ENCODE measurements at regions not wholly inside any gene's neighbourhood (a gene's known extent, or its start where the extent isn't known, plus 50 kb on each side); places are given as distances from the start of the nearest gene placed in this dataset.

DNA sequence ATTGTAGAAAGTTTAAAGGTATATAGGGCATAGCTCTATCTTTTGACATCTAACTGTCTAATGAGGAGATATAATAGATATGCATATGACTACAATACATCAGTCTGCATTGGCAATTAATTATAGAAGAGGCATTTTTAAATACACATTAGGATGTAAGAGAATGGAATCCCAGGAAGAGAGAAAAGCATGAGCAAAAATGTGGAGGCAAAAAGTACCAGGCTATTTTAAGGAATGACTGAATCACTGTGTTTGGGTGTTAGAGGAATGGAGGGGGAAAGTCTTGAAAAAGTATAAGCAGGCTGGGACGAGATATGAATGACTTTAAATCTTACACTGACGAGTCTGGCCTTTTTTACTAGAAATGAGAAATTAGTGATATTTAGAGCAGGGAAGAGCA is 138.4 kb upstream of the ZNF462 start:
- no peak for DNase-seq

DNA sequence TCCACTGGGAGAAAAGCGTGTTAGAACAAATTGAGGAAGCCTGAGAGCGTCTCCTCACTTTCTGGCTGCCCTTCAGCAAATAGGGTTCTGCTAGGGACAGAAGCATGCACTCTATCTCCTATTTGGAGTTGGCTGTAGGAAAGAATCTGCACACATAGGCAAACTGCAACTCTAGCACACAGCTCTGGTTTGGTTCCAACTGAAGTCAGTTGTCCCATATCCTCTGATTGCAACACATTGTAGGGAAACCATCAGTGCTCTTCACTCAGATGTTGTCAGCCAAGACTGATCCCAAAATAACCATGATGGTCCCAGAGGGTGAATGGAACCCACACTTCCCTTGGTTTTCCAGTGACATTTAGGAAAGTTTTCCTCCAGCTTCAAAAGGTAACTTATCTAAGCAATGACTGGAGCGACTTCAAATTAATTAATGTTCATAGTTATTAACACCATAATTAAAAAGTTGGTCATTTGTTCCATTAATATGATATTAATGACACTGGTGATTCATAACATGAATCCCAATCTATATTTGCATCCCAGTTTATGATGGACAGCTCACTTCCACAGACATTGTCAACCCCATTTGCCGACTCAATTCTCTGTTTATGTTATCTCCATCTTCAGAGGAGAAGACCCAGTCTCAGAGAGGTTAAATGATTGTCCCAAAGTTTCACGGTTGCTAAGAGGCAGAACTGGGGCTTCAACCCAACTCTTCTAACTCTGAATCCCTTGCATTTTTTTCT is 136.7 kb upstream of the ZNF462 start:
- no peak for DNase-seq

DNA sequence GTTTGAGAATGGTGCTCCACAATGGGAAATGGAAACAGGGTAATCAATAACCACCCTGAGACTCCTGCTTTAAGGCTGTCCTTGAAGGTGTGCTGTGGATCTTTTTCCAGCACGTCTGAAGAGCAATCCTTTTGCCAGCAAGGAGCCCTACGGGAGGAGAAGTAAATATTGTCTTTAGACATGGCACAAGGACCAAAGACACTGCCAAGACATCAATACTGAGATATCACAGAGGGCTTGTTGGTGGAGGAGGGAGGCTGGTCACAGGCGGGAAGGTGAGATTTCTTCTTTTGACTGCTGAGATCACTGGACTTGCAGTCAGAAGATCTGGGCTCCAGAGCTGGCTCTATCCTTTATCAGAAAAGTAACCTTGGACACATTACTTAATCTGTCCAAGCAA is 135.0 kb upstream of the ZNF462 start:
- DNase-seq, result no peak

DNA sequence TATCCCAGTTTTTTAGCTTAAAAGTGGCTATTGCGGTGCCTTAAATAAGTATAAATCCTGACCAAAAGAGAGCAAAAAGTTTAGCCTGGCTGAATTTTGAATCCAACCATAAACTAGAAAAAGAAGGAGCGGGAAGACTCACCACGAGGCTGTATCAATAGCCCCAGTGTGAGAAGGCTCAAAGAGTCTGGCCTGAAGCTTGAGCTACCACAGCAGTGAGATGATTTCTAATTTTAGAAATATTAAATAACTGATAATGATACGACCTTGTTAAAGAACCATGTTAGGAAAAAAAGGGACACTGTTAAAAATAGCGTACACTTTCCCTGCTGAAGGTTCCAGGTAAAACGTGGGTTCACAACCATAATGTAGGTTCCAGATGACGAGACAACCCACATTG is 134.1 kb upstream of the ZNF462 start:
- no peak for DNase-seq

DNA sequence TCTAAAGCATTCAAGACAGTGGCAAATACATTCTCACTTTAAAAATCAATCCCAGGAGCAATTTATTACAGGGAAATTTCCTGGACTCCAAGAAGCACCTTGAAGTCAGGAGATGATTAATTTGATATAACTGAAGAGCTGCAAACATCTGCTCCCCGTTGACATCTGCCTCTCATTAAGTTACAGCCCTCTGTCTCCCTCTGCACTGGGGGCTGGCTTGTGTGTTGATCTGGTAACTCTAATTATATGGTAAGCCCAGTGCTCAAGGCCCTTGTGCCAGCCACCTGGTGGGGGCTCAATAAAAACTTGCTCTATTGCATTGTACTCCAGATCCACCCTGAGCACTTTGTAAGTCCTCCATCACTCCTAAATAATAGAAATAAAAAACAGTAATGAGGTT is 131.1 kb upstream of the ZNF462 start:
- no peak for DNase-seq

DNA sequence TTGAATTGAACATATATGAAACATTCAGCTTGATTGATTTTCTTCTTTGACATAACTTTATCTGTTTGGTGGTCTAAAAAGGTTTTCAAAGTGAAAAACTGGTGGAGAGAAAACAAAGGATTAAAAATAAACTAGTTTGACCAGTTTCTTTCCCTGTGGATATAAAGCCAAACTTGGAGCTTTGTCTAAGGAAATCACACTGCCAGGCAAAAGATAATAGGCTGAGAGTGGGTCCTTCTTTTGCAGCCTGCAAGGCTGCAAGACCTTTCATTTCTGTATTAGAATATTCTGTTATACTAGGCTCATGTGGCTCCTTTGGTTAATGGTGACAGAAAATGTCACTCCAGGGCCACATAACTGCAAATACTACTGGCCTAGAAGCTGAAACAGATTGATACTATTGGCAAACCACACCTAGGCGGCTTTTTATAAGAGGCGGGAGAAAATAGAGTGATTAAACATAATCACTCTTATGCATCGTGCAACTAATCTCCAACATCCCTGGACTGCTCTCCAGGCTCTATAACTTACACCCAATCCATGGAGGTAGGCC is 129.1 kb upstream of the ZNF462 start:
- DNase-seq, result no peak

DNA sequence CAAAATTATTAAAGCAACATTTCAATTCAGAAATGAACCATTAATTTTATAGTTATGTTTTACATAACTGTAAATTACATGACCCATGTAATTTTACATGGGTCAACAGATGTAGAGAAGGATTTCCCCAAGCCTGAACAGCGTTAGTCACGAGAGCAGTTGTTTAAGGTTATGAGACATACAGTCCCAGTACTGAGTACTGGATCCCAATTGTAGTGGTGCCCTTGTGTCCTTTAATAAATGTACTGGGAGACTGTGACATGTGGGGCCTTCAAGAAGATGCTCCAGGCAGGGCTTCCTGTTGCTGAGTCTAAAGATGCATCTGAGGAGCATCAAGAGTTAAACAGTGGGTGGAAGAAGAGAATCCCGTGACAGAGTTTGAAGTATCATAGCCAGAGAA is 125.5 kb upstream of the ZNF462 start:
- DNase-seq, result no peak

DNA sequence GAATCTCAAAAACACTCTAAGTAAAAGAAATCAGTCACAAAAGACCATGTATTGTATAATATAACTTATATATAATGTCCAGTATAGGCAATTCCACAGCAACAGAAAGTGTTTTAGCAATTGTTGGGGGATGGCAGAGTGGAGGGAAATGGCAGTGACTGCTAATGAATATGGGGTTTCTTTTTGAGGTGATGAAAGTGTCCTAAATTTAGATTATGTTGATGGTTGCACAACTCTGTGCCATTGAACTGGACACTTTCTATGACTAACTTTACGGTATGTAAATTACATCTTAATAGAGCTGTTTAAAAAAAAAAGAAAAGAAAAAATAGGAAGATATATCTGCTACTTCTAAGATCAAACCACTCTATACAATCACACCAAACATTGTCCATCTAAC is 124.9 kb upstream of the ZNF462 start:
- no peak for DNase-seq

DNA sequence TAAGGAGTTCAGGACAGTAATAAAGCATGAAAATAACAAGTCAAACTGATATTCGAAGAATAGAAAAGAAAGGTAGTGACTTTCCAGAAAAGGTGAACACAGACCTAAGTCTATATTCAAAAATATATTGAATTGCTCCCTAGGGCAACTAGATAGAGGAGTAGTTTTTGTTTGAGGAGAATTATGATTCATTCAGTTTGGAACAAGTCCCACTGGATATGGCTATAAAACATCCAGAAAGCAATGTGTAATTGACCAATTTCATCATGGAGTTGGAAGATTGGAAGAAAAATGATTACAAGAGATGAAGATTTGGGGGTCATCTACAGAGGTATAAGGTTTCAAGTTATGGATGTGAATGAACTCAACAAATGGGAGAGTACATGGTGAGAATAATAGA is 117.5 kb upstream of the ZNF462 start:
- DNase-seq, result no peak

DNA sequence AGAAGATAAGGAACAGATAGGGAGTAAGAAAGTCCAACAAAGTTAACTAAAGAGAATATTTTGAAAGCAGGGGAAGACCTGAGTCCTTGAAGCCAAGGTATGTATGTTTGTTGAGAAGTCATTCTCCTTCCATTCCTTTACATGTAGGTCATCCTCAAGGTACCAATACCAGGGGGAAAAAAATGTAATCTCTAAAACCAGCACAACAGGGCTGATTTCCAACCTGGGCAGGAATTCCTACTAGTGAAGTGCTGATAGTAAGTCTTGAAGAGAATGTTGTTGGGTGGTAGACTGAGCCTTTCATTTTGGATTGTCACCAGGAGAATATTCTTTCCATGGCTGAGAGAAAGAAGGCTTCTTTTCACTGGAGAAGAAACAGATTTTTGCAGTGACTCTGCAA is 117.1 kb upstream of the ZNF462 start:
- no peak for DNase-seq

DNA sequence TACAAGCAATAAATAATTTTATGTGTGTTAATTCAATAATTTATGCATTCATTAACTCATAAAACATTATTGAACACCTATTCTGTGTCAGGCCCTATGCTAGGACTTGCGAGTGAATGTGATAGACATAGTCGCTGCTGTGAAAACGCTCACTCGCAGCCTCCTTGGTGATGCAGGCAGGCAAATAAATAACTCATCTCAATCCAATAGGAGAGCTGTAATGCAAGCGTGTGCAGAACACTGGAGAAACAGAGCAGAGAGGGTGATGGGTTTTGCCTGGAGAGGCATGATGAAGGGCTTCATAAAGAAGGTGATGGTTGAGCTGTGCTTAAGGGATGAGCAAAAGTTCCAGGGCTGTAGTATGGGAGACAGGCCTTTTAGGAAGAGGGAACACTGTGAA is 111.3 kb upstream of the ZNF462 start:
- no peak for DNase-seq

DNA sequence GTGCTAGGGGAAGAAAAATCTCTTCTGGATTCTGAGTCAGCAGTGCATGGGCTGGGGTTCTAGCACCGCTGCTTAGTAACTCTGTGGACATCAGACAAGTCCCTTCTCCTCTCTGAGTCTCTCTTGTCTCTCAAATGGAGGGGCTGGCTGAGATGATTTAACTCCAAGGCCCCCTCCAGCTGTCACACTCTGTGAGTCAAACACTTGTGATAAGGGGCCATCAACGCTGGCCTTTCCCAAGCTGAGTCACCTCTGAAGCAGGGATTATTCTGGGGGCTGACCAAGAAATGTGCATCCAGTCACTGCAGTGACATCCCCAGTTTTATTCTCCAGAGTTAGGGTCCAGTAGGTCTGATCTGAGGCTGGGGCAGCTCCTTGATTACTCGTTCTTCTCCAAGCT is 110.4 kb upstream of the ZNF462 start:
- DNase-seq, result no peak

DNA sequence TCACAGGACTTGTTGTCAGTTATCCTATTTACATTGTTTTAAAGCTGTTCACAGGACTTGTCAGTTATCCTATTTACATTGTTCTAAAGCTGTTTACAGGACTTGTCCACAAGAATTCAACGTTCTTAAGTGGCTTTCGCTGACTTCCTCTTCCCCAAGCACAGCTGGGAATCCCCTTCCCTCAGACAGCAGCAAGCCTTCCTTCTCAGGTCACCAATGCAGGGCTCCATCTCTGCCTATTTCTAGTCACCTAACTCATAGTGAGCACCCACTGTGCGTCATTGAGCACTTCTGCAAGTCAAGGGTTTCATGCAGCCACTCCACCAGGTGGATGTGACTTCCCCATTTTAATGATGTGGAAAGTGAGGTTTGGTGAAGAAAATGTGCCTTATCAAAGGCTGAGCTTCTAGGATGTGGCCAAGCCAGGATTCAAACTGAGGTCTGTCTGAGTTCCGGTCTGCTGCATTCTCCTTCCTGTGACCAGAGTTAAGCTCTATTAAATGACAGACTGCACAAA is 109.8 kb upstream of the ZNF462 start:
- no peak for DNase-seq

DNA sequence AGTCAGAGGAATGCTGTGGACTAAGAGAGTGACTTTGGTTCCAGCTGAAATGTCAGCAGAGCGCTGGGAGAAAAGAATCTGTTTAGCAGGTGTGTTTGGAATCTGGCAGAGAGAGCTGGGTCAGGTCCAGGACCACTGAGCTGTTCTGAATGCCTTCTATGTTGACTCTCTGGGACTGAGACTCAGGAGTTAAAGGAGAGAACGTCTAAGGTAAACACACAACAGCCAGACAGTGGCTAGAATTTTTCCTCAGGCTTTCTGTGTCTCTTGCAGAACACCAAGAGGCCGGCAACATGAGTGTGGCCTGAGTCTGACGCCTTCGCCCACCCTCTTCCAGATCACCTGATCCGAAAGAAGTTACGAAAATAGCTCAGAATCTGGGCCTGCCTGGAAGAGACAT is 107.2 kb upstream of the ZNF462 start:
- DNase-seq, result no peak

DNA sequence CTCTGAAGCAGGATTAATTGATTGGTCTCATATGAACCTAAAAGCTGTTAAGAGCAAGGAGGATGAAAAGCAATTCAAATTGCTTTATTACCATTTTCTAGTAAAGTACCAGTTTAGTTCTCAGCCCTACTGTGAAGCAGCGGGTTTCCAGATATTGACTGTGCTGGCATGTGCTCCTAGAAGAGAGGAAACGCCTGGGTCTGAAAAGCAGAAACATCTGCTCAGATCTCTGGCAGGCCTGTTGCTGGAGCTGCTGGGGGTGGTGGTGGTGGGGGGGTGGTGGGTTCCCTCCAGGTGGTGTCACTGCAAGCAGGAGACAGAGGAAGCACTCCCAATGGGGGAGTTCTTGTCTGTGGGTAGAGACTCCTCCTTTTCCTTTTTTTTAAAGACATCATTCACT is 105.5 kb upstream of the ZNF462 start:
- DNase-seq, result no peak

DNA sequence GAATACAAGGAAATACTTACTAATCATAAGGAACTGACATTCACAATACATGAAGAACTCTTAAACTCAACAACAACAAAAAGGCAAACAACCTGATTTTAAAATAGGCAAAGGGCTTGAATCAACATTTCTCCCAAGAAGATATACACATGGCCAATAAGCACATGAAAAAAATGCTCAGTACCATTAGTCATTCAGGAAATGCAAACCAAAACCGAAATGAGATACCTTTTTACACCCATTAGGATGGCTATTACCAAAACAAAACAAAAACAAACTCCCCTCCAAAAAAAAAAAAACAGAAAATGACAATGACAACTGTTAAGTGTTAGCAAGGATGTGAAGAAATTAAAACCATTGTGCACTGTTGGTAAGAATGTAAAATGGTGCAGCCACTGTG is 104.1 kb upstream of the ZNF462 start:
- no peak for DNase-seq

DNA sequence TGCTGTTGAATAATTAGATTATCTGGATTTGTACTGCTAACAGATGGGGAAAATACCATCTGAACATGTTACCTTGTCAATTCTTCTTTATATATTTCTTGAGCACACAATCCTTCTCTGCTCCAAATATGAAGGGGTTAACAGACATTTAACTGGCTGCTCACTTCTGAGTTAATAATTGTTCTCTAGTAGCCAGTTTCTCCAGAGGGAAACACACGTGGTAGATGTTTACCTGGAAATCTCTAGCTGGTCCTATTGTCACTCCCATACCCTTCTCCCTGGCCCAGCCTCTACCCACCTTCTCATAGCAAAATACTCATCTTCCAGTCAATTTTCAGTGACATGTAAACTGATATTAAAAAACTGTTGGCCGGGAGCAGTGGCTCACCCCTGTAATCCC is 101.5 kb upstream of the ZNF462 start:
- no peak for DNase-seq

DNA sequence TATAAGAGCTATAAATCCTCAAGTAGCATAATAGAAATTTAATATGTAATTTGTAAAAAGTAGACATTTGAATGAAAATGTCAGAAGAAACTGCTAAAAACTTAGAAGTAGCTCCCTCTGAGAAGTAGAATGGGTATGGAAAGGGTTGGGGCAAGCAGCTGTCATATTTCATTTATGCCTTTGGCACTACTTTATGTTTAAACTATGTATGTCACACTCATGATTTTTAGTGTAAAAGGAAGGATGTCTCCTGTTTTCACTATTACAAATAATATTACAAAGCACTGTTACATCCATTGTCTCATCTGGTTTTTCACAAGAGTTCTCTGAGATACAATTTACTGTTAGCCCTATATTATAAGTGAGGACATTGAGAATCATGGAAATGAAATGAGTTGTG is 96.3 kb upstream of the ZNF462 start:
- DNase-seq, result no peak

DNA sequence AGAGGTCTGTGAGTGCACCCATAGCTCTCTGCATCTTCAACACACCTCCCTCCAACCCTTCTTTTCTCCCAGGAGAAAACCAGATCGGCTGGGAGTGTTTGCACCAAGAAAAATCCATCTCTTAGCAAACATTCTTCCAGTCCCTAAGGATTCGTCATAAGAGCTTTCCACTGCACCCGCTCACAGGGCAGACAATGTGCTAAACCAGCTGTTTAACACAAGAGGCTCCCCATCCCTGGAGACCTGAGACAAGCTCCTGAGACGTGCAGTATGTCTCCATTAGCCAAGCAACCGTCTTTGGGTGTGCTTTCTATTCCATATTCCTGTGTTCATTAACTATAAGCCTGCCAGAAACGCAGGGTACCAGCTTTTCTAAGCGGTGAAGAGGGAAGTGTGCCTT is 93.6 kb upstream of the ZNF462 start:
- no peak for DNase-seq

DNA sequence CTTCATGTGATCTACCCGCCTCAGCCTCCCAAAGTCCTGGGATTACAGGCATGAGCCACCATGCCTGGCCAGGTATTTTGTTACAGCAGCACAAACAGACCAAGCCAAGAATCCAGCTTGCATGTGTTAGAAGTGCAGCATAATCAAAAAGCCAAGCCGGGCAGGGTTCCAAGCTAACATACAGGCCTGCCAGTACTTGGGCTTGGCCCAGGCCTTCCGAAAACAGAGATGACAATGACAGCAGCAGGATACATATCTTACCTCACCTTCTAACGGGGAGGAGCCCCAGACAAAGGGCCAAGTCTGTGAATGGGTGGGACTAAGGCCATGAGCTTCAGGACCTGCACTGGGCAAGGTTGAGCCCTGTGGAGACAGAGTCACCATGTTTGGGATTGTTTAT is 91.4 kb upstream of the ZNF462 start:
- DNase-seq, result no peak

DNA sequence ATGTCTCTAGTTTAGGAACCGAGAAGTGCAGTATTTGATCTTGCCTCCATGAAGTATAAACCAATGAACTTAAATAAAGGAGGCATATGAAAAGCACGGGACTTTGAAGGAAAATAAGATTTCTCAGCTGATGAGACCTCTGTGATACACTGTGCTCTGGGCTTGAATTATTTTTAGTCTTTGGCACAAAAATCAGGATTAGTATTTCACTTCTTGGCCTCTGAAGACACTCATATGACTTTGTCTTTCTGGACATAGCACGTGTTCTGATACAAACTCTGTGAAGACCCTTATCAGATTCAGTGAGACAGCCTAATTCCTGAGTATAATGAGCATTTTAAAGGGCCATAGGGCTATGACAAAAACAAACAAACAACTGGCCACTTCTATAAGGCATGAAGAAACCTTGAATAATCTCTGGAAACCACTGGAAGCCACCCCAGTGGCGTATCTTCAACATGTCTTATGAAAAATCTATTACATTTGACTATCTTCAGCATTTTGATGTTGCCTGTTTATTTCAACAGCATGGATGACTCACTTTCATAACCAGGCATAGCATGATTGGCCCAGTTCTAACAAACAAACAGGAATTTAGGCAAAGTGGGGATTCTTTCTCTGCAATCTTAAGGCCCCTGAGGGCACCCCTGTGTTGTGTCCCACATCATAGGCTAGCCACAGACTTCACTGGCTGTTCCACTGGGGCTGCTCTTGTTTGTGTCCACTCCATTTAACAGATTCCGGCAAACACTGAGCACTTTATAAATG is 90.3 kb upstream of the ZNF462 start:
- no peak for DNase-seq

DNA sequence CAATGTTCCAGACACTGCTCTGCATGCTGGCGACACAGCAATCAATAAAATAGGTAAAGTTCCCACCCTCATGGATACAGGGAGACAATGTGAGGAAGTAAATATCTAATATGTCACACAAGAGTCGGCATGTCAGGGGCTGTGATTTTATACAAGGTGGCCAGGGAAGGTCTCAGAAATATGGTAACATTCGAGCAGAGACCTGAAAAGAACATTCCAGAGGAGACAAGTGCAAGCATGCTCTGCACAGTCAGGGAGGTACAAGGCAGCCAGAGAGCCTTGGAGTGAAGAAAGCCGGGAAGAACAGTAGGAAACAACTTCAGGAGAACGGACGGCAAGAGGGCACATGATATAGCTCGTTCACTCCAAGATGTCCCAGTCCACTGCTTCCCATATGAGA is 89.2 kb upstream of the ZNF462 start:
- DNase-seq, result no peak

DNA sequence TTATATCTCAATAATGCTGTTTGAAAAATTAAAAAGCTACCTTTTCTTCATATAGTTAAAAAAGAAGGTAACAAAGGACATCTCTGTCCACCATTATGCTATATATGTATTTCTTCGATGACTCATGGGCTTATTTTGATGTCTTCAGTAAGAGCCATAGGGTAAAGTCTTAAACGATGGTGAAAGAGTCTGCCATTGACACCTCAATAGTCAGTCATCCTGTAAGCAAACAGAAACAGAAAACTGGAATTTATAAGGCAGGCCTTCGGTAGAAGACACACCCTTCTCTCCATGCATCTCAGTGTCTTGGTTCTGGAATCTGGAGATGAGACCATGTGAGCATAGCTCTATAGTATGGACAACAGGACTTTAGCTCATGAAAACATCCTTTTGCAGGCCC is 87.0 kb upstream of the ZNF462 start:
- DNase-seq, result no peak

DNA sequence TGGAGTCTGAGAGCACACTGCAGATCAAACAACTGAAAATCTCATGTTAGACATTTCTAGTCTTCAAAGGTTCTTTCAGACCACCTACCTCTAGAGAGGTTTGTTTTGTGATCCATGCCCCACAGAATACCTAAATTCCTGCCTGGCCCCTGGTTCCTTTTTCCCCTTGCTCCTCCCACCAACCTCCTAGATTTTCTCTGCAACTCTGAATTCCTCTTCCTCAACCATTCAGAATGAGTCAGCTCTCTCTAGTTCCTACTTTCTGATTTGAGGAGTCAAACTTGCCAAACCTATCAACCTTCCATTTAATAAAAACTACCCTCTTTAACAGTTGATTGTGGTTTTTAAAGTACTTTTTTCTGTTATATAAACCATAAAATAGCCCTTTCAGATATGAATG is 83.2 kb upstream of the ZNF462 start:
- DNase-seq, result no peak

All from activated naive CD4-positive, alpha-beta T cell treated with Interleukin-2 at 50 U/mL for 16 hours (primary cell).